Endothelial cell of umbilical vein (primary cell): ENCODE measurements at regions not wholly inside any gene's neighbourhood (a gene's known extent, or its start where the extent isn't known, plus 50 kb on each side); places are given as distances from the start of the nearest gene placed in this dataset.

Experiments used
- BruUV-seq: library from RNA; stranded (reverse); fragments of 400-500 nt; replicated peaks from 2 replicates; lab custom pipeline; 2021; lab: Mats Ljungman, UMichigan
- CTCF ChIA-PET: fragments of 300-600, 350-600 bp; sonication (Branson Sonifier 250); formaldehyde crosslinking; loops from one replicate; lab custom pipeline; 2021; ENCODE audit warnings: antibody characterized with exemption, inconsistent platforms; lab: Charles Lee
- POLR2A ChIA-PET: fragments of 300-600, 350-600 bp; sonication (Branson Sonifier 250); formaldehyde crosslinking; loops from one replicate; lab custom pipeline; 2021; ENCODE audit warnings: antibody characterized with exemption, inconsistent platforms; lab: Charles Lee
- DNase-seq: peaks from one replicate; pipeline ENCODE4 v3.0.0-alpha.2; 2011; ENCODE audit warnings: low read depth, low spot score
- FAIRE-seq: peaks from 2 replicates; lab custom pipeline; 2011; peaks lifted over from hg19 to GRCh38; lab: Jason Lieb, UNC
- H2AFZ ChIP-seq: 2 replicates; pipeline ENCODE4 v1.6.0; 2012; ENCODE audit warnings: low read depth, low read length, control low read depth, inconsistent platforms
- H3K27ac ChIP-seq: 2 replicates; pipeline ENCODE4 v1.5.1; 2011; ENCODE audit warnings: low read depth, mild to moderate bottlenecking, control low read depth, low read length, moderate library complexity; ENCODE audit not compliant: insufficient read depth
- H3K27me3 ChIP-seq, 2 experiments: 2 replicates each; pipeline versions ENCODE4 v1.6.0 to v1.6.1; 2011; ENCODE audit warnings: low read length in 2 of 2, mixed read lengths in 1 of 2; ENCODE audit not compliant: control insufficient read depth in 2 of 2, insufficient read depth in 2 of 2
- H3K36me3 ChIP-seq, 2 experiments: 2 replicates in 1 of 2; 3 replicates in 1 of 2; pipeline ENCODE4 v1.5.1; 2011; ENCODE audit warnings: low read length in 2 of 2, mild to moderate bottlenecking in 1 of 2, moderate library complexity in 1 of 2; ENCODE audit not compliant: control insufficient read depth in 2 of 2, insufficient read depth in 2 of 2; ENCODE audit errors: extremely low read depth in 1 of 2
- H3K4me1 ChIP-seq: 3 replicates; pipeline ENCODE4 v1.5.1; 2011; ENCODE audit warnings: mild to moderate bottlenecking, low read length; ENCODE audit not compliant: control insufficient read depth, insufficient read depth; ENCODE audit errors: extremely low read depth
- H3K4me2 ChIP-seq: 2 replicates; pipeline ENCODE4 v1.6.1; 2011; ENCODE audit warnings: low read length, control low read depth, mixed read lengths; ENCODE audit not compliant: insufficient read depth
- H3K4me3 ChIP-seq, 3 experiments: fragments of 200-600 bp in 1 of 3; sonication (generic), shearing (Covaris generic) in 1 of 3; replicated peaks in 1 of 3; 2 replicates each; pipeline ENCODE4 v1.5.1; 2011 to 2016; ENCODE audit warnings: control low read depth in 3 of 3, low read length in 3 of 3, mild to moderate bottlenecking in 2 of 3, inconsistent platforms in 1 of 3, low read depth in 1 of 3, moderate library complexity in 1 of 3; ENCODE audit not compliant: insufficient read depth in 1 of 3
- H3K79me2 ChIP-seq: 2 replicates; pipeline ENCODE4 v1.6.0; 2012; ENCODE audit warnings: low read length, inconsistent platforms; ENCODE audit not compliant: control insufficient read depth, insufficient read depth
- H3K9ac ChIP-seq: replicated peaks from 2 replicates; pipeline ENCODE3; 2011; ENCODE audit warnings: low read length, control low read depth; ENCODE audit not compliant: insufficient read depth; ENCODE audit errors: extremely low read depth
- H3K9me1 ChIP-seq: replicated peaks from 3 replicates; pipeline ENCODE4 v1.6.0; 2011; ENCODE audit warnings: mild to moderate bottlenecking, low read length; ENCODE audit not compliant: control insufficient read depth, insufficient read depth; ENCODE audit errors: extremely low read depth
- H3K9me3 ChIP-seq: replicated peaks from 2 replicates; pipeline ENCODE4 v1.5.1; 2012; ENCODE audit warnings: low read length, inconsistent platforms; ENCODE audit not compliant: control insufficient read depth, insufficient read depth
- H4K20me1 ChIP-seq: replicated peaks from 2 replicates; pipeline ENCODE3; 2011; ENCODE audit warnings: mild to moderate bottlenecking, low read length; ENCODE audit not compliant: control insufficient read depth, insufficient read depth; ENCODE audit errors: extremely low read depth
- CTCF ChIP-seq, 2 donors: IDR thresholded peaks; 1 replicate in 1 of 2; 2 replicates in 1 of 2; pipeline ENCODE4 v1.5.1; 2011; ENCODE audit warnings: low read length in 2 of 2, mild to moderate bottlenecking in 2 of 2, moderate library complexity in 2 of 2, control low read depth in 1 of 2, inconsistent platforms in 1 of 2, low read depth in 1 of 2; ENCODE audit not compliant: insufficient read depth in 1 of 2; ENCODE audit errors: extremely low read depth in 1 of 2
- EZH2 ChIP-seq: IDR thresholded peaks from 2 replicates; pipeline ENCODE4 v1.6.1; 2012; ENCODE audit warnings: borderline replicate concordance, low read depth, mild to moderate bottlenecking, moderate library complexity, low read length, inconsistent platforms; ENCODE audit not compliant: severe bottlenecking
- FOS ChIP-seq: IDR thresholded peaks from 2 replicates; pipeline ENCODE4 v1.6.1; 2011; ENCODE audit warnings: mild to moderate bottlenecking, low read length, moderate library complexity, borderline replicate concordance; ENCODE audit not compliant: insufficient read depth
- GATA2 ChIP-seq: IDR thresholded peaks from 2 replicates; pipeline ENCODE4 v1.7.0; 2011; ENCODE audit warnings: low read depth, mild to moderate bottlenecking, moderate library complexity, mixed read lengths, low read length; ENCODE audit not compliant: insufficient read length, insufficient read depth
- JUN ChIP-seq: IDR thresholded peaks from 2 replicates; pipeline ENCODE4 v1.6.1; 2011; ENCODE audit warnings: borderline replicate concordance, low read depth; ENCODE audit not compliant: insufficient read length, insufficient read depth
- MAX ChIP-seq: IDR thresholded peaks from 2 replicates; pipeline ENCODE4 v1.6.1; 2011; ENCODE audit not compliant: insufficient read depth, insufficient read length
- MYC ChIP-seq: IDR thresholded peaks from one replicate; pipeline ENCODE4 v1.6.1; 2011; ENCODE audit warnings: mild to moderate bottlenecking, low read depth, low read length
- POLR2A ChIP-seq: IDR thresholded peaks from 2 replicates; pipeline ENCODE4 v1.6.1; 2012; ENCODE audit warnings: low read depth, mild to moderate bottlenecking, control low read depth, low read length
- POLR2AphosphoS5 ChIP-seq: IDR thresholded peaks from 2 replicates; pipeline ENCODE4 v1.6.1; 2012; ENCODE audit warnings: low read depth, mild to moderate bottlenecking, control low read depth, low read length, moderate library complexity; ENCODE audit not compliant: insufficient read depth
- dilution Hi-C: fragments of 300-500 bp; cut with MboI; formaldehyde crosslinking; loops from one replicate; pipeline ENCODE4 v1.15.0; 2019; ENCODE audit warnings: low sequenced_read_pairs; ENCODE audit not compliant: extremely low pct_ligation_motif_present
- intact Hi-C: fragments of 100-400 bp; cut with micrococcal nuclease; formaldehyde crosslinking; loops from one replicate; pipeline ENCODE4 v1.10.0; 2022

- FAIRE-seq = no peak
- ChIA-PET POLR2A (no interaction called here), CTCF (interaction anchor here (1.0 kb wide), 1 partner anchor 274 kb away, joined by 4 read pairs; no protein-coding TSS in a partner anchor)
- no peaks in the 10 kb centered on the region for H3K79me2 ChIP-seq
- H3K9me3 ChIP-seq = no peaks in the 10 kb centered on the region
- no peak overlapping the region for H3K9ac ChIP-seq
- dilution Hi-C loops = no loop called here
- H3K9me1 ChIP-seq = no peaks in the 10 kb centered on the region
- H3K4me3 ChIP-seq = no peak overlapping the region
- no peaks in the 10 kb centered on the region for H4K20me1 ChIP-seq
- H2AFZ ChIP-seq = no peak overlapping the region
- H3K4me2 ChIP-seq = no peak overlapping the region
- H3K27ac ChIP-seq = no peak overlapping the region
- TF ChIP-seq FOS = no peak
- TF ChIP-seq EZH2 = no peak
- no peak for TF ChIP-seq MYC
- no peak for TF ChIP-seq CTCF (IDR thresholded peaks at IDR 0.05; ENCODE audit: extremely low read depth in 1 of 2, insufficient read depth in 1 of 2, low read depth in 1 of 2, low read length in 2 of 2)
- TF ChIP-seq JUN = no peak
- TF ChIP-seq MAX = no peak
- TF ChIP-seq POLR2A = no peak
- TF ChIP-seq GATA2 = no peak
- TF ChIP-seq POLR2AphosphoS5 = no peak
- no TSS peak for BruUV-seq
- no peaks in the 10 kb centered on the region for H3K36me3 ChIP-seq
- no peaks in the 10 kb centered on the region for H3K27me3 ChIP-seq
- H3K4me1 ChIP-seq = no peaks in the 10 kb centered on the region
- DNase-seq = no peak
- intact Hi-C loops = no loop called here
These were observed 250.1 kb upstream of the CDH20 start for GRCh38 chr18:61082976-61083630.
